ENCODE measurements at regions not wholly inside any gene's neighbourhood (a gene's known extent, or its start where the extent isn't known, plus 50 kb on each side); places are given as distances from the start of the nearest gene placed in this dataset.
A peak's percentile ranks its signal among the peaks of the same experiment; 100 is the strongest.

DNA sequence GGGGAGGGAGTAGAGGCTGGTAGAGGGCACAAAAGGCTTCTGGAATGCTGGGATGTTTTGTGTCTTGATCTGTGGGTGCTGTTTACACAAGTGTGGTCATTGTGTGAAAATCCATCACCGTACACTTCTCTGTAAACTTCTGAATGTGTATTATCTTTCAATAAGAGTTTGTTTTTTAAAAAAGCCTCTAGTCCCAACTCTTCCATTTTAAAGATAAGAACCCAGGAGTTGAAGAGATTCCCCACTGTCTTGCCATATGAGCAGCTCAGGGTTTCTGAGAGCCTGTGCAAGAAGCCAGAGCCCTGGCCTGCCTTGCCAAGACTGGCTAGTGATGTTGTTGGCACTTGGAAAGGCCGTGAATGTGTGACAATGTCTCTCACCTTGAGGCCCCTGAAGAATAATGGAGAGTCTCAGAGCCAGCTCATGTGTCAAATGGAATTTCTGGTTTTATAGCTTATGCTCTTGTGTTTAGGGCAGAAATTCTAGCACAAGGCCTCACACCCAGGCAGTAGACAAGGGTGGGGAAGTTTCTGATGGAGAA is 57.5 kb upstream of the NPAS1 start:
- H3K27ac ChIP-seq: peak overlapping the region in 14 of 21 experiments; percentile 0 to 72 (median 35)
- H3K4me3 ChIP-seq: no peak overlapping the region

DNA sequence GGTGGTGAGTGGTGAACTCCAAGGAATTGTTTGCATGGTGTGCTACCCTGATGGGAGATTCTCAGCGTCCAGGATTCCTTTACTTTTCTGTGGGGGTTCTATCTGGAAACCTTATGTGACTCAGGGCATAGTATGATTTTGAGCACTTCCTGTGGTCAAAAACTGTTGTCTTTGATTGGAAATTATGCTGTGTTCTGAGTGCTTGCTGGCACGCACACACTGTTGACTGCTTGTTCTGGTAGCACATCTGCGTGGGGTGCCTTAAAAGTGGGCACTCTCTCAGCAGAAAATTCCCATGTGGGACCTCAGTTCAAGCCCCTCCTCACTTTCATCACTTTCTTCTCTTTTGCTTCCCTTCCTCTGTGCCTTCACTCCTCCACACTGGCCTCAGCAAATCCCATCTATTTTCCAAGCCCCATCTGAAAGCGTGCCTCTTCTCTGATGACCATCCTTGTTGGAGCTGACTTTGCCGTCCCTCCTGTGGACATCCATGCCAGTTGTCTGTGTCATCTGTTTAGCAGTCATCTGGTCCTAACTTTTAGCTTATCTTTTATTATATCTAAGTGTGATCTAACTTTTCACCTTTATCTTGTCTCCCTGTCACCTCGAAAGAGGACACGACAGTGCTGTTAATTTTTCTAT is 56.4 kb upstream of the NPAS1 start:
- Histone ChIP-seq H3K27ac (peak overlapping the region in 16 of 21 experiments; percentile 0 to 72 (median 38)), H3K4me3 (no peak overlapping the region)

- Histone ChIP-seq H3K27ac (peak overlapping the region in 18 of 21 experiments; percentile 0 to 87 (median 57)), H3K4me3 (no peak overlapping the region)
These were observed 52.0 kb upstream of the NPAS1 start for GRCh38 chr19:46967578-46968032.
